ENCODE measurements at regions not wholly inside any gene's neighbourhood (a gene's known extent, or its start where the extent isn't known, plus 50 kb on each side); places are given as distances from the start of the nearest gene placed in this dataset.

DNA sequence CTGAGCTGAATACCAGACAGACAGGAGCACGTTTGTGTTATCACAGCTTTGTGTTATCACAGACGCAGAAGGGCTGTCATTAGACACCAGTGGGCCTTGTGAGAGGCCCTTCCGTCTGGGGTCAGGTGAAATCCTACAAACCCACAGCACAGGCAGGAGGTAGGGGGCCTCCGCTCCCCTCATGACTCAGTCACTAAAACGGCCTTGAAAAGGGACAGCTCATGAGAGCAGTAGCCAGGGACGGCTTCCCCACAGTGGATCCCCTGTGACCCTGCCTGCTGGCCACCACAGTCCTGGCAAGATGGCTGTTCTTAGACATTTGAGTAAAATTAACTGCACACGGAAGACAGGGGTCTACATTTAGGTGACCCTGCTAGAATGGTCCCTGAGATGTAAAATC is 215.8 kb upstream of the PPP2R2D start:
- H3K9me3 ChIP-seq (replicated peaks; ENCODE audit: control insufficient read depth, insufficient read depth, low read length), result no peaks in the 10 kb centered on the region; the same call in 2 of the 3 replicates
- no peak overlapping the region for H3K4me2 ChIP-seq (ENCODE audit: control insufficient read depth, insufficient read depth)
- no peak overlapping the region for H2AFZ ChIP-seq (ENCODE audit: control insufficient read depth, low read depth, low read length)
- ChIA-PET RAD21 (ENCODE audit: unreplicated experiment) (no interaction called here), SMC1A (ENCODE audit: uncharacterized antibody, unreplicated experiment) (interaction anchor here (0.6 kb wide), 1 partner anchor 28 kb away, joined by 4 read pairs; no protein-coding TSS in a partner anchor), POLR2A (no interaction called here), CTCF (no interaction called here)
- H4K20me1 ChIP-seq (ENCODE audit: control insufficient read depth, insufficient read depth), result no peaks in the 10 kb centered on the region
- DNase-seq (ENCODE audit: low read depth, low spot score), result no peak
- intact Hi-C loops (cut with micrococcal nuclease; ENCODE audit: unreplicated experiment), result no loop called here
- no peaks in the 10 kb centered on the region for H3K36me3 ChIP-seq (ENCODE audit: control insufficient read depth in 2 of 2, insufficient read depth in 2 of 2, low read length in 1 of 2)
- no peak for ATAC-seq
- H3K79me2 ChIP-seq (ENCODE audit: control insufficient read depth, insufficient read depth, low read length), result no peaks in the 10 kb centered on the region
- no TSS peak for BruUV-seq (replicated peaks)
- no peak overlapping the region for H3K4me3 ChIP-seq
- no peak for FAIRE-seq
- TF ChIP-seq ZNF622 (IDR thresholded peaks at IDR 0.05) (no peak), TBL1XR1 (IDR thresholded peaks at IDR 0.05; ENCODE audit: low read depth, low read length) (no peak), NR2C2 (IDR thresholded peaks at IDR 0.05; ENCODE audit: borderline replicate concordance, control insufficient read depth, insufficient read length, low read depth) (no peak), EP300 (IDR thresholded peaks at IDR 0.05; ENCODE audit: borderline replicate concordance in 1 of 2, control insufficient read depth in 1 of 2, low read depth in 2 of 2, low read length in 2 of 2) (no peak), PAX5 (IDR thresholded peaks at IDR 0.05; ENCODE audit: borderline replicate concordance, low read depth, low read length) (no peak), ZNF207 (IDR thresholded peaks at IDR 0.05; ENCODE audit: borderline replicate concordance) (no peak), RELA (IDR thresholded peaks at IDR 0.05; ENCODE audit: borderline replicate concordance, partially characterized antibody) (no peak), SRF (IDR thresholded peaks at IDR 0.05; ENCODE audit: low read depth in 2 of 2, low read length in 2 of 2) (no peak), SMAD1 (IDR thresholded peaks at IDR 0.05; ENCODE audit: low read depth, partially characterized antibody) (no peak), NR2F1 (conservative IDR thresholded peaks at IDR 0.05) (no peak), TARDBP (IDR thresholded peaks at IDR 0.05; ENCODE audit: borderline replicate concordance) (no peak), IKZF2 (IDR thresholded peaks at IDR 0.05) (no peak), RB1 (IDR thresholded peaks at IDR 0.05; ENCODE audit: borderline replicate concordance) (no peak), NFXL1 (IDR thresholded peaks at IDR 0.05; ENCODE audit: borderline replicate concordance) (no peak)
- TF ChIP-seq, protein P1, sequence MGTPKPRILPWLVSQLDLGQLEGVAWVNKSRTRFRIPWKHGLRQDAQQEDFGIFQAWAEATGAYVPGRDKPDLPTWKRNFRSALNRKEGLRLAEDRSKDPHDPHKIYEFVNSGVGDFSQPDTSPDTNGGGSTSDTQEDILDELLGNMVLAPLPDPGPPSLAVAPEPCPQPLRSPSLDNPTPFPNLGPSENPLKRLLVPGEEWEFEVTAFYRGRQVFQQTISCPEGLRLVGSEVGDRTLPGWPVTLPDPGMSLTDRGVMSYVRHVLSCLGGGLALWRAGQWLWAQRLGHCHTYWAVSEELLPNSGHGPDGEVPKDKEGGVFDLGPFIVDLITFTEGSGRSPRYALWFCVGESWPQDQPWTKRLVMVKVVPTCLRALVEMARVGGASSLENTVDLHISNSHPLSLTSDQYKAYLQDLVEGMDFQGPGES (IDR thresholded peaks at IDR 0.05), result no peak
- TF ChIP-seq, protein P2, sequence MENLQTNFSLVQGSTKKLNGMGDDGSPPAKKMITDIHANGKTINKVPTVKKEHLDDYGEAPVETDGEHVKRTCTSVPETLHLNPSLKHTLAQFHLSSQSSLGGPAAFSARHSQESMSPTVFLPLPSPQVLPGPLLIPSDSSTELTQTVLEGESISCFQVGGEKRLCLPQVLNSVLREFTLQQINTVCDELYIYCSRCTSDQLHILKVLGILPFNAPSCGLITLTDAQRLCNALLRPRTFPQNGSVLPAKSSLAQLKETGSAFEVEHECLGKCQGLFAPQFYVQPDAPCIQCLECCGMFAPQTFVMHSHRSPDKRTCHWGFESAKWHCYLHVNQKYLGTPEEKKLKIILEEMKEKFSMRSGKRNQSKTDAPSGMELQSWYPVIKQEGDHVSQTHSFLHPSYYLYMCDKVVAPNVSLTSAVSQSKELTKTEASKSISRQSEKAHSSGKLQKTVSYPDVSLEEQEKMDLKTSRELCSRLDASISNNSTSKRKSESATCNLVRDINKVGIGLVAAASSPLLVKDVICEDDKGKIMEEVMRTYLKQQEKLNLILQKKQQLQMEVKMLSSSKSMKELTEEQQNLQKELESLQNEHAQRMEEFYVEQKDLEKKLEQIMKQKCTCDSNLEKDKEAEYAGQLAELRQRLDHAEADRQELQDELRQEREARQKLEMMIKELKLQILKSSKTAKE (IDR thresholded peaks at IDR 0.05; ENCODE audit: low read depth, poor library complexity, severe bottlenecking), result no peak
- TF ChIP-seq, protein P3, sequence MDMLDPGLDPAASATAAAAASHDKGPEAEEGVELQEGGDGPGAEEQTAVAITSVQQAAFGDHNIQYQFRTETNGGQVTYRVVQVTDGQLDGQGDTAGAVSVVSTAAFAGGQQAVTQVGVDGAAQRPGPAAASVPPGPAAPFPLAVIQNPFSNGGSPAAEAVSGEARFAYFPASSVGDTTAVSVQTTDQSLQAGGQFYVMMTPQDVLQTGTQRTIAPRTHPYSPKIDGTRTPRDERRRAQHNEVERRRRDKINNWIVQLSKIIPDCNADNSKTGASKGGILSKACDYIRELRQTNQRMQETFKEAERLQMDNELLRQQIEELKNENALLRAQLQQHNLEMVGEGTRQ (IDR thresholded peaks at IDR 0.05; ENCODE audit: borderline replicate concordance, low read depth, low read length), result no peak
- TF ChIP-seq, protein P4, sequence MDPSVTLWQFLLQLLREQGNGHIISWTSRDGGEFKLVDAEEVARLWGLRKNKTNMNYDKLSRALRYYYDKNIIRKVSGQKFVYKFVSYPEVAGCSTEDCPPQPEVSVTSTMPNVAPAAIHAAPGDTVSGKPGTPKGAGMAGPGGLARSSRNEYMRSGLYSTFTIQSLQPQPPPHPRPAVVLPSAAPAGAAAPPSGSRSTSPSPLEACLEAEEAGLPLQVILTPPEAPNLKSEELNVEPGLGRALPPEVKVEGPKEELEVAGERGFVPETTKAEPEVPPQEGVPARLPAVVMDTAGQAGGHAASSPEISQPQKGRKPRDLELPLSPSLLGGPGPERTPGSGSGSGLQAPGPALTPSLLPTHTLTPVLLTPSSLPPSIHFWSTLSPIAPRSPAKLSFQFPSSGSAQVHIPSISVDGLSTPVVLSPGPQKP (IDR thresholded peaks at IDR 0.05; ENCODE audit: low read depth, low read length), result no peak
- TF ChIP-seq, protein P5, sequence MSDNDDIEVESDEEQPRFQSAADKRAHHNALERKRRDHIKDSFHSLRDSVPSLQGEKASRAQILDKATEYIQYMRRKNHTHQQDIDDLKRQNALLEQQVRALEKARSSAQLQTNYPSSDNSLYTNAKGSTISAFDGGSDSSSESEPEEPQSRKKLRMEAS (IDR thresholded peaks at IDR 0.05; ENCODE audit: low read depth, low read length), result no peak
- in situ Hi-C loops (cut with MboI), result no loop called here
- no peak overlapping the region for H3K9ac ChIP-seq (ENCODE audit: control insufficient read depth, insufficient read depth, low read length)
- WGBS (ENCODE audit: insufficient coverage, insufficient replicate concordance, low lambda C conversion rate, missing lambda C conversion rate), result 17% methylated on average over 7 of the region's 7 CpGs
- H3K4me1 ChIP-seq (ENCODE audit: control insufficient read depth, insufficient read depth, low read length), result no peaks in the 10 kb centered on the region
- no peak overlapping the region for H3K27ac ChIP-seq (ENCODE audit: control insufficient read depth, insufficient read depth)
- no peaks in the 10 kb centered on the region for H3K27me3 ChIP-seq (replicated peaks in 1 of 2; ENCODE audit: control insufficient read depth in 2 of 2, insufficient read depth in 2 of 2, low read length in 1 of 2)
